ENCODE measurements at regions not wholly inside any gene's neighbourhood (a gene's known extent, or its start where the extent isn't known, plus 50 kb on each side); places are given as distances from the start of the nearest gene placed in this dataset.
"Not testable (repeated sequence)": the region's sequence is repeated elsewhere in the genome, so short reads cannot be mapped to it uniquely, and the experiment has no call there.

- Histone ChIP-seq H3K9me3 (no peaks in the 10 kb centered on the region), H3K4me3 (no peak overlapping the region), H3K36me3 (no peaks in the 10 kb centered on the region), H3K27me3 (no peaks in the 10 kb centered on the region)
- no peak for DNase-seq
These were observed 140.8 kb downstream of the CAPZA3 start for GRCh38 chr12:18878676-18879180.

DNA sequence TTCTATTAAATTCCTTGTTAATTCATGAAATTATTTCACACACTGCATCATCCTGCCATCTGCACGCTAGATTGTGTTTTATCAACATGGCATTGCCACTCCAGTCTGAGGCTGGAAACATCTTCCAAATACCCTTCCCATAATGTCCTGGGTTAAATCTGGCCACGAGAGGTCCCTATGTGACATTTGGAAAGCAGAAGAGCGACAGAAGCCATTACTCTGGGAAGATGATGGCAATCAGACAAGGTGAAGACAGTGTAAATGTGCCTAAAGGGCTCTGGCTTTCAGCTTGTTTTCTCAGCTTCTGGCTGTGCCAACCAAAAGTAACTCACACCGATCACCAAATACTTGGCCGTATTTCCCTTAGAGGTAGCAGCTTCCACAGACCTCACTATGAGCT is 144.8 kb downstream of the CAPZA3 start:
- no peak overlapping the region for H3K4me3 ChIP-seq
- H3K27me3 ChIP-seq: no peaks in the 10 kb centered on the region

GRCh38 chr12:18886962-18887361 is 149.0 kb downstream of the CAPZA3 start:
- DNase-seq: no peak

More for the DNA sequence above, 144.8 kb downstream of the CAPZA3 start:
- DNase-seq: no peak
- no peaks in the 10 kb centered on the region for H3K9me3 ChIP-seq
- no peaks in the 10 kb centered on the region for H3K36me3 ChIP-seq

DNA sequence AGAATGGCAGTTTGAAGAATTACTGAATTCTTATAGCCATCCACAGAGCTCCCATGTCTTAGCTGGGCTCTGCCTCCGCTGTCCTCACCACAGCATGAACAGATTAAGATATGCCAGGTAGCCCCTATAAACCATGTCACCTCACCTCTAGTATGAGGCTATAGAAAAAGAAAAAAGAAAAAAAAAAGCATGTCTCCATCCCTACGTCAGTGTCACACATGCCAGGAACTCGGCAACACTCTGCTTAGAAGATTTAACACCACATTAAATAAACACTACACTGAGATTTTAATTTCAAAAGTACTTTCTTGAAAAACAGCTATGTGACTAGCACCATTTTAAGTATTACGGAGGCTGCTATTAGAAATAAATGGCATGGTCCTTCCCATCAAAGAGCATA is 149.4 kb downstream of the CAPZA3 start:
- H3K36me3 ChIP-seq: no peaks in the 10 kb centered on the region
- no peak overlapping the region for H3K4me3 ChIP-seq
- H3K27me3 ChIP-seq: no peaks in the 10 kb centered on the region
- H3K9me3 ChIP-seq: no peaks in the 10 kb centered on the region
- DNase-seq: no peak

More at GRCh38 chr12:18886962-18887361, 149.0 kb downstream of the CAPZA3 start:
- no peaks in the 10 kb centered on the region for H3K9me3 ChIP-seq
- H3K36me3 ChIP-seq: no peaks in the 10 kb centered on the region
- no peaks in the 10 kb centered on the region for H3K27me3 ChIP-seq
- H3K4me3 ChIP-seq: no peak overlapping the region

DNA sequence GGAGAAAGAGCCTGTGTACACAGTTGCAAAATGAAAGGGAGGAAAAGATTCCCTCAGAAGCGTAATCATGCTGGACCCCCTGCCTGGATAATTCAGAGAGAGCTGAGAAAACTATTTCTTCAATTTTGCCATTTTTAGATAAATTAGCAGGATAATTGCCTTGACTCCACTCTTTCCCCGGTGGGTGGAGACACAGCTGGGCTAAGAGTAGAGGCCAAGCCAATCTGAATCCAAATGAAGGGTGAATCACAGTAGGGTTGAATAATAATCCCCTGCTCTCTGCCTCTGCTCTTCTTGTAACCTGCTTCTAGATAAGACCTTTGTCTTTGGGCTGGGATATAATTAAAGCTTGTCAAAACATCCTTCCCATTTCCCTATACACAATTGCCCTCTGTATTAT is 150.1 kb downstream of the CAPZA3 start:
- DNase-seq: no peak

DNA sequence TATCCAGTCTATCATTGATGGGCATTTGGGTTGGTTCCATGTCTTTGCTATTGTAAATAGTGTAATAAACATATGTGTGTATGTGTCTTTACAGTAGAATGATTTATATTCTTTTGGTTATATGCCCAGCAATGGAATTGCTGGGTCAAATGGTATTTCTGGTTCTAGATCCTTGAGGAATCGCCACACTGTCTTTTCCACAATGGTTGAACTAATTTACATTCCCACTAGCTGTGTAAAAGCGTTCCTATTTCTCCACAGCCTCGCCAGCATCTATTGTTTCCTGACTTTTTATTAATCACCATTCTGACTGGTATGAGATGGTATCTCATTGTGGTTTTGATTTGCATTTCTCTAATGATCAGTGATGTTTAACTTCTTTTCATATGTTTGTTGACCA is 152.7 kb downstream of the CAPZA3 start:
- H3K36me3 ChIP-seq, H3K9me3 ChIP-seq, DNase-seq, H3K4me3 ChIP-seq, H3K27me3 ChIP-seq: not testable (repeated sequence)

More for the DNA sequence above, 150.1 kb downstream of the CAPZA3 start:
- no peaks in the 10 kb centered on the region for H3K9me3 ChIP-seq
- no peak overlapping the region for H3K4me3 ChIP-seq
- no peaks in the 10 kb centered on the region for H3K27me3 ChIP-seq
- no peaks in the 10 kb centered on the region for H3K36me3 ChIP-seq

- H3K9me3 ChIP-seq: no peaks in the 10 kb centered on the region
- DNase-seq: no peak
- H3K4me3 ChIP-seq: no peak overlapping the region
- H3K27me3 ChIP-seq: no peaks in the 10 kb centered on the region
- H3K36me3 ChIP-seq: no peaks in the 10 kb centered on the region
These were observed 157.6 kb downstream of the CAPZA3 start for GRCh38 chr12:18895540-18895939.

GRCh38 chr12:18895946-18896345 is 158.0 kb downstream of the CAPZA3 start:
- Histone ChIP-seq H3K27me3 (no peaks in the 10 kb centered on the region), H3K9me3 (no peaks in the 10 kb centered on the region), H3K4me3 (no peak overlapping the region), H3K36me3 (no peaks in the 10 kb centered on the region)
- DNase-seq: no peak

DNA sequence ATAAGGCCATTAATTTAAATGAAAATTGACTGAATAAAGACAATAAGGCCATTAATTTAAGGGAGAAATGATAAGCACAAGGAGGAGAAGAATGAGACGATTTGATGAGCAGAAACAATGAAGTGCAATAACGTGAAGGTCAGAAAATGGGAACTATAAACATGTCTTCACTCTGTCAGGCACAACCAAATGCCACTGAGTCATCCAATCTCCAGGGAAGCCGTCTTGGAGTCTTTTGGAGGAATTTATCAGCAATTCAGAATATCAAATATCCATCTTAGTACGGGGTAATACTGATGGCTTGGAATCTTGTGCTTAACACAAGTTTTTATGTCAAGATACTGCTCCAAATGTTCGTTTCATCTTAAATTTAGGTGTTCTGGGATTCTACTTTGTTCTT is 159.9 kb downstream of the CAPZA3 start:
- DNase-seq: no peak
- Histone ChIP-seq H3K9me3 (no peaks in the 10 kb centered on the region), H3K4me3 (no peak overlapping the region), H3K27me3 (no peaks in the 10 kb centered on the region), H3K36me3 (no peaks in the 10 kb centered on the region)

- Histone ChIP-seq H3K4me3 (no peak overlapping the region), H3K27me3 (no peaks in the 10 kb centered on the region), H3K9me3 (no peaks in the 10 kb centered on the region), H3K36me3 (no peaks in the 10 kb centered on the region)
- DNase-seq: no peak
These were observed 160.6 kb downstream of the CAPZA3 start for GRCh38 chr12:18898470-18898869.

GRCh38 chr12:18899162-18899561 is 161.2 kb downstream of the CAPZA3 start:
- no peaks in the 10 kb centered on the region for H3K27me3 ChIP-seq
- H3K36me3 ChIP-seq: no peaks in the 10 kb centered on the region
- no peaks in the 10 kb centered on the region for H3K9me3 ChIP-seq
- H3K4me3 ChIP-seq: no peak overlapping the region
- DNase-seq: no peak

DNA sequence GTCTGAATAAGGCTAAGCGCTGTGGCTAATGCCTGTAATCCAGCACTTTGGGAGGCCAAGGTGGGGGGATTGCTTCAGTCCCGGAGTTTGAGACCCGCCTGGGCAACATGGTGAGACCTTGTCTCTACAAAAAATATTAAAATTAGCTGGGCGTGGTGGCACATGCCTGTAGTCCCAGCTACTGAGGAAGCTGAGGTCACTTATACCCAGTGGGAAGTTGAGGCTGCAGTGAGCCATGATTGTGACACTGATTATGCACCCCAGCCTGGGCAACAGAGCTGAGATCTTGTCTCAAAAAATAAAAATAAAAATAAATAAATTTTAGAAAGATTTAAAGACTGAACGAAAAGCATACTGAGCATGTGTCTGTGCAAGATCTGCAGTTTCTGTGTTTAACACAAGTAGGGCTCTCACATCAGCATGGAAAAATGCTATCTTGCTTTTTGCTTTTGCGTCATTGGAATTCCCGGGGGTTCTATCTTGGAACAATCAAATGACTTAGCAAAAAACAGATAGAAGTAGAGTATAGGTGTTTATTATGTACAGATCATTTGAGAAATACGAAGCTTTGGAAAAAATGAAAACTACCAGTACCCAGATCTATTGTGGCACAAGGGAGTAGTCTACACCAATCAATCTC is 161.9 kb downstream of the CAPZA3 start:
- H3K36me3 ChIP-seq: no peaks in the 10 kb centered on the region
- no peaks in the 10 kb centered on the region for H3K27me3 ChIP-seq
- no peaks in the 10 kb centered on the region for H3K9me3 ChIP-seq
- DNase-seq: no peak
- H3K4me3 ChIP-seq: no peak overlapping the region

- no peak for DNase-seq
- no peaks in the 10 kb centered on the region for H3K36me3 ChIP-seq
- no peaks in the 10 kb centered on the region for H3K27me3 ChIP-seq
- H3K4me3 ChIP-seq: no peak overlapping the region
- no peaks in the 10 kb centered on the region for H3K9me3 ChIP-seq
These were observed 167.2 kb downstream of the CAPZA3 start for GRCh38 chr12:18905134-18905533.

DNA sequence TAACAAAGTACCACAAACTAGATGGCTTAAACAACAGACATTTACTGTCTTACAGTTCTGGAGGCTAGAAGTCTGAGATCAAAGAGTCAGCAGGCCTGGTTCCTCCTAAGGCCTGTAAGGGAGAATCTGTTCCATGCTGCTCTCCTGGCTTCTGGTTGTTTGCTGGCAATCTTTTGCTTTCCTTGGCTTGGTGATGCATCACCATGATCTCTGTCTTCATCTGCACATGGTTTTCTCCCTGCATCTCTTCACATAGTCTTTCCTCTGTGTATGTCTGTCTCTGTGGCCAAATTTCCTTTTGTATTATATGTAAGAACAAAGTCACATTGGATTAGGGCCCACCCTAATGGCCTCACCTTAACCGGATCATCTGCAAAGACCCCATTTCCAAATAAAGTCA is 168.5 kb downstream of the CAPZA3 start:
- Histone ChIP-seq H3K9me3 (no peaks in the 10 kb centered on the region), H3K36me3 (no peaks in the 10 kb centered on the region), H3K27me3 (no peaks in the 10 kb centered on the region), H3K4me3 (no peak overlapping the region)
- no peak for DNase-seq

DNA sequence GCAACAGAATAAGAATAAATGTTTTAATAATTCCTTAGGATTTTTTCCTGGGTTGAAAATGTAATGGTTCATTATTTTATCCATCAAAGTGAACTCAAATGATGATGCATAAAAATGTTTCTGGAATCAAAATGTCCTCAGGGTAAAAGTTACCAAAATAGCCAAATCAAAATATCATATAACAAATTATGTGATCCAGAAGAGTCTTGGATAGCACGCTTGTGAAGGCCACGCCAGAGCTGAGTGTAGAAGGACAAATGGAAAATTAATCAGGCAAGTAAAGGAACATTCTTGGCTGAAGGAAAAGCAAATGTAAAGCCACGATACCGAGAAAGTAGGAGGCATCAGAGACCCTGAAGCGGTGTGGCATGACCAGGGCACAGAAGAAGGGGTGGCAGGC is 169.2 kb downstream of the CAPZA3 start:
- peaks cover 3% of the 10 kb centered on the region; the same call in 1 of the 2 replicates for H3K9me3 ChIP-seq
- no peak for DNase-seq
- no peaks in the 10 kb centered on the region for H3K36me3 ChIP-seq
- H3K4me3 ChIP-seq: no peak overlapping the region
- no peaks in the 10 kb centered on the region for H3K27me3 ChIP-seq

DNA sequence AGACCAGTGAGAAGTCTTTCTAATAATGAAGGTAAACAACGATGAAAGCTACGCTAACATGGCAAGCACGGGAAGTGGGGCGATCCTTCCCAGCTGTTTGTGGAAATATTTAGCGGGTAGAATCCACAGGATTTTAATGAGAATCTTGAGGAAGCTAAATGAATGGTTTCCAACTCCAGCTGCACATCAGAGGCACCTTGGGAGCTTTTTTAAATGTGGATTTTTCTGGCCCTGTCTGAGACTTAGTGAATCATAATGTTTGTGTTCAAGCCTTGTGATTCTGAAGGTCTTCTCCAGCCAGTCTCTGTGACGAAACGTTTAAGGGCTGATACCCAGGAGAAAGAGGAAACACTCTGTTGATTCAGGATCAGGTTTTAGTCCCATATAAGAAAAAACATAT is 169.8 kb downstream of the CAPZA3 start:
- Histone ChIP-seq H3K9me3 (peaks cover 3% of the 10 kb centered on the region; the same call in 1 of the 2 replicates), H3K27me3 (no peaks in the 10 kb centered on the region), H3K4me3 (no peak overlapping the region), H3K36me3 (no peaks in the 10 kb centered on the region)
- DNase-seq: no peak

DNA sequence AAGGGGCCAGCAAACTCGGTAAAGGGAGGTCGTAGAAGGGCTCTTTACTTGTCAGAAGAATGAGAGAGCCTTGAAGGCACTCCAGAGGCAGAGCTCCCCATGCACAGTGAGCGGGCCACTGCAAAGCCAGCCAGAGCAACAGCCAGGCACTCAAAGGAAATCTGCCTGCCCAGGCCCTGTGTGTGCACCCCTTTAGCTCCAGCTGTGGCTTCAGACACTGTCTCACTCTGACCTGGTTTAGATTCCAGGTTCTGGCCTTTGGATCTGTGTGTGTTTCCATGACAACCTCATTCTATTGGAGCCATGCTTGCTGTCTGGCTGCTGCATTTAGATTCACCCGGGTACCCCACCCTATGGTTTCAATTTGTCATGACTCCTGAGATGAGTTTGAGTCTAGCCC is 170.3 kb downstream of the CAPZA3 start:
- Histone ChIP-seq H3K36me3 (no peaks in the 10 kb centered on the region), H3K27me3 (no peaks in the 10 kb centered on the region), H3K4me3 (no peak overlapping the region), H3K9me3 (peaks cover 3% of the 10 kb centered on the region; the same call in 1 of the 2 replicates)
- DNase-seq: no peak

DNA sequence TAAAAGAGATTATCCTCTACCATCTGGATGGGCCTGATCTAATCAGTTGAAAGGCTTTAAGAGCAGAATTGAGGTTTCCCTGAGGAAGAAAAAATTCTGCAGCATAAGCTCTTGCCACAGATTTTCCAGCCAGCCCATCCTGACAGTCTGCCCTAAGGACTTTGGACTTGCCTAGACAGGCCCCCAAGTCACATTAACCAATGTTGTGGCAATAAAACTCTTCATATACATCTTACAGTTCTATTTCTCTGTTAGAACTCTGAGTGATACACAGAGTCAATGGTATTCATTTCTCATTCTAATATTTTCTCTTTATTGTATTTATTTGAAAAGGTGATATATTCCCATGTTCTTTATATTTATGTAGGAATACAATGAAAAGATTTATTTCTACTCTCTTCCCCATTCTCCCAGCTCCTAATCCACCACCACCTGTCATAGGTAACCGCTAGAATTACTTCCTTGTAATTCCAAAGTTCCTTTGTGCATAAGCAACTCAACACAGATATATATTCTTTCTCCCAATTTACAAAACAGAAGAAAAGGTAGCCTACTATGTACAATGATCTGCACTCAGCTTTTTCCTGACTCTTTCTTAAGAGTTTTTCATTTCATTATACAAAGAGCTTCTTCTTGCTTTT is 182.1 kb downstream of the CAPZA3 start:
- H3K9me3 ChIP-seq: no peaks in the 10 kb centered on the region
- DNase-seq: no peak
- no peaks in the 10 kb centered on the region for H3K27me3 ChIP-seq
- no peaks in the 10 kb centered on the region for H3K36me3 ChIP-seq
- no peak overlapping the region for H3K4me3 ChIP-seq
